Mesendoderm (in vitro differentiated cells): ENCODE measurements at regions not wholly inside any gene's neighbourhood (a gene's known extent, or its start where the extent isn't known, plus 50 kb on each side); places are given as distances from the start of the nearest gene placed in this dataset.

ENCODE experiments used
- DNase-seq: peaks from one replicate; pipeline ENCODE4 v3.0.0; 2013
- H2AK5ac ChIP-seq: 2 replicates; pipeline ENCODE4 v1.6.1; 2013; ENCODE audit warnings: low read length, inconsistent platforms
- H2BK120ac ChIP-seq: 2 replicates; pipeline ENCODE4 v1.6.1; 2013; ENCODE audit warnings: low read depth, mild to moderate bottlenecking, low read length, moderate library complexity, mixed read lengths
- H2BK15ac ChIP-seq: replicated peaks from 2 replicates; pipeline ENCODE4 v1.6.1; 2013; ENCODE audit warnings: low read depth, mild to moderate bottlenecking, moderate library complexity
- H2BK5ac ChIP-seq: 2 replicates; pipeline ENCODE4 v1.6.1; 2013; ENCODE audit warnings: low read length, inconsistent platforms
- H3K18ac ChIP-seq: 2 replicates; pipeline ENCODE4 v1.6.1; 2013; ENCODE audit warnings: mild to moderate bottlenecking, low read length, mixed read lengths
- H3K23ac ChIP-seq: one replicate; pipeline ENCODE4 v1.6.1; 2013; ENCODE audit warnings: low read length
- H3K27ac ChIP-seq: 2 replicates; pipeline ENCODE4 v1.5.1; 2013; ENCODE audit warnings: low read depth, mild to moderate bottlenecking, inconsistent platforms, low read length, moderate library complexity
- H3K27me3 ChIP-seq: 2 replicates; pipeline ENCODE4 v1.6.1; 2013; ENCODE audit warnings: low read length, control low read depth, mild to moderate bottlenecking, inconsistent platforms; ENCODE audit not compliant: insufficient read depth, poor library complexity
- H3K36me3 ChIP-seq: 2 replicates; pipeline ENCODE4 v1.6.1; 2013; ENCODE audit warnings: low read length, inconsistent platforms; ENCODE audit not compliant: control insufficient read depth, insufficient read depth
- H3K4ac ChIP-seq: one replicate; pipeline ENCODE4 v1.6.1; 2013; ENCODE audit warnings: low read depth, mild to moderate bottlenecking, low read length, moderate library complexity
- H3K4me1 ChIP-seq: 2 replicates; pipeline ENCODE4 v1.6.1; 2013; ENCODE audit warnings: low read depth, low read length, inconsistent platforms; ENCODE audit not compliant: control insufficient read depth
- H3K4me2 ChIP-seq: 2 replicates; pipeline ENCODE4 v1.6.1; 2013; ENCODE audit warnings: low read length
- H3K4me3 ChIP-seq: 2 replicates; pipeline ENCODE4 v1.5.1; 2013; ENCODE audit warnings: mild to moderate bottlenecking, low read length
- H3K56ac ChIP-seq: one replicate; pipeline ENCODE4 v1.6.1; 2013; ENCODE audit warnings: low read length
- H3K79me1 ChIP-seq: 2 replicates; pipeline ENCODE4 v1.6.1; 2013; ENCODE audit warnings: low read length, inconsistent platforms
- H3K79me2 ChIP-seq: 2 replicates; pipeline ENCODE4 v1.6.1; 2013; ENCODE audit warnings: mild to moderate bottlenecking, low read length; ENCODE audit not compliant: control insufficient read depth, insufficient read depth
- H3K9ac ChIP-seq: 2 replicates; pipeline ENCODE4 v1.6.1; 2013; ENCODE audit warnings: low read length, inconsistent platforms
- H4K5ac ChIP-seq: one replicate; pipeline ENCODE4 v1.6.1; 2013; ENCODE audit warnings: low read length
- H4K8ac ChIP-seq: one replicate; pipeline ENCODE4 v1.6.1; 2013; ENCODE audit warnings: low read depth, mild to moderate bottlenecking, control low read depth, low read length, moderate library complexity
- WGBS: extraction: QIAGEN DNeasy Blood & Tissue Kit; methylation state at CpG from one replicate; pipeline ENCODE4 v1.1.7; 2013; ENCODE audit warnings: low lambda C conversion rate, missing lambda C conversion rate; ENCODE audit not compliant: insufficient coverage; ENCODE audit errors: extremely low coverage; 5-methylcytosine and 5-hydroxymethylcytosine counted together

DNA sequence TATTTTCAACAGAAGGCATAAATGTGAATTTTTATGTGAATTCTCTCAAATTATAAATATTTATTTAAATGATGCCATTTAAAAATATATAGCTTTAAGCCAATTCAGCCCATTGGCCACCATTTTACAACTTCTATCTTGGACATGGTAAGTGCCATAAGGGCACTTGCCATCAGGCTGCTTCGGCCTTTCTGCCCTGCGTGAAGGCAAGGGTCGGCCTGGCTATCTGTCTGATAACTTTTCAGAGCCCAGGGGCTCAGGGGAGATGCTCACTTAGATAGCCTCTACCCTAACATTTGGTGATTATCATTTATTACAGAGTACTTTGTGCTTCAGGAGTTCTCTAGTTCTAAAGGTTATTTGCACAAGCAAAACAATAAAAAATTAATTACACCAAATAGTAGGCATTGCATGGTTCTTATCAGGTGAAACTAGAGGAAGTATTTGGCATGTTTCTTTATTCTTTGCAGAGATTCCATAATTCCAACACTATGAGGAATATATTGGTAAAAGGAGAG, 62.4 kb upstream of the MBNL1 start:
- Histone ChIP-seq H3K23ac (no peak overlapping the region), H3K27me3 (no peaks in the 10 kb centered on the region), H4K8ac (no peak overlapping the region), H3K4me2 (no peak overlapping the region), H3K27ac (no peak overlapping the region), H3K18ac (no peak overlapping the region), H2AK5ac (no peak overlapping the region), H3K56ac (no peak overlapping the region), H4K5ac (no peak overlapping the region), H3K79me2 (no peaks in the 10 kb centered on the region), H3K79me1 (no peaks in the 10 kb centered on the region), H3K4ac (no peak overlapping the region), H3K4me3 (no peak overlapping the region), H3K9ac (no peak overlapping the region), H2BK5ac (no peak overlapping the region), H3K36me3 (no peaks in the 10 kb centered on the region), H2BK120ac (no peak overlapping the region), H2BK15ac (no peak overlapping the region), H3K4me1 (no peaks in the 10 kb centered on the region)
- DNase-seq, result no peak
- whole genome bisulfite sequencing, result no CpG with 5 or more reads among the region's 3 CpGs

DNA sequence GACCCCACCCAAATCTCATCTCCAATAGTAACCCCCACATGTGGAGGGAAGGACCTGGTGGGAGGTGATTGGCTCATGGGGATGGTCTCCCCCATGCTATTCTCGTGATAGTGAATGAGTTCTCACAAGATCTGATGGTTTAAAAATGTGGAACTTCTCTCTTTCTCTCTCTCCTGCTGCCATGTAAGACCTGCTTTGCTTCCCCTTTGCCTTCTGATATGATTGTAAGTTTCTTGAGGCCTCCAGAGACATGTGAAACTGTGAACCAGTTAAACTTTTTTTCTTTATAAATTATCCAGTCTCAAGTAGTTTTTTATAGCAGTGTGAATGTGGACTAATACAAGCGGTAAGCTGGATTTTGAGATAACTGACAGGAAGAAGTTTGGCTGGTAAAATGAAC, 60.3 kb upstream of the MBNL1 start:
- no peaks in the 10 kb centered on the region for H3K27me3 ChIP-seq
- H3K18ac ChIP-seq, result no peak overlapping the region
- no peak overlapping the region for H3K4me3 ChIP-seq
- H2BK15ac ChIP-seq, result no peak overlapping the region
- no peak overlapping the region for H3K27ac ChIP-seq
- H3K79me1 ChIP-seq, result no peaks in the 10 kb centered on the region
- H4K8ac ChIP-seq, result no peak overlapping the region
- H3K4ac ChIP-seq, result no peak overlapping the region
- no peak overlapping the region for H2AK5ac ChIP-seq
- H3K56ac ChIP-seq, result no peak overlapping the region
- no CpG with 5 or more reads among the region's 2 CpGs for WGBS
- no peak for DNase-seq
- H3K4me1 ChIP-seq, result no peaks in the 10 kb centered on the region
- no peak overlapping the region for H3K9ac ChIP-seq
- no peaks in the 10 kb centered on the region for H3K79me2 ChIP-seq
- H3K4me2 ChIP-seq, result no peak overlapping the region
- H4K5ac ChIP-seq, result no peak overlapping the region
- H3K36me3 ChIP-seq, result no peaks in the 10 kb centered on the region
- H2BK5ac ChIP-seq, result no peak overlapping the region
- no peak overlapping the region for H3K23ac ChIP-seq
- H2BK120ac ChIP-seq, result no peak overlapping the region

DNA sequence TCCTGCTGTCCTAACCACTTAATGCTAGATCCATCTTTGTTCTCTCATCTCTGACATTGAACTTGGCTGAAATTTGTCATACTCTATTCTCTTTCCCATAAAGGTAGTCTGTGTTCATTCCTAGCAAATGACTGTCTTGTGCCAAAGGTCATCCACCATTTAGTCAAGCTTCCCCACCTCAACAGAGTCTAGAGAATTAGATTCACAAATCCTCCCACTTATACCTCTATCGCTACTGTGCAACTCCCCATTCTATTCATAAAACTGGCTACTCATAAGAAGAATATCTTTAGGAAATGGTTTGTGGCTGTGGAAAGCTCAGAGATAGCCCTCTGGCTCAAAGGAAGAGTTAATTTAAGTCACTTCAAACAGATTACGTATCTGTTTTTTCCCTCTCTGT, 59.7 kb upstream of the MBNL1 start:
- H3K4me1 ChIP-seq, result no peaks in the 10 kb centered on the region
- no peaks in the 10 kb centered on the region for H3K79me2 ChIP-seq
- no peak overlapping the region for H3K18ac ChIP-seq
- H3K4me3 ChIP-seq, result no peak overlapping the region
- no peak overlapping the region for H2BK120ac ChIP-seq
- no peak overlapping the region for H3K23ac ChIP-seq
- H3K79me1 ChIP-seq, result no peaks in the 10 kb centered on the region
- H3K9ac ChIP-seq, result no peak overlapping the region
- H3K27me3 ChIP-seq, result no peaks in the 10 kb centered on the region
- no peak overlapping the region for H3K4me2 ChIP-seq
- WGBS, result no CpG with 5 or more reads among the region's 2 CpGs
- no peak overlapping the region for H4K8ac ChIP-seq
- no peak overlapping the region for H2AK5ac ChIP-seq
- H3K27ac ChIP-seq, result no peak overlapping the region
- no peak overlapping the region for H3K4ac ChIP-seq
- DNase-seq, result no peak
- no peak overlapping the region for H2BK15ac ChIP-seq
- no peak overlapping the region for H2BK5ac ChIP-seq
- H3K56ac ChIP-seq, result no peak overlapping the region
- no peak overlapping the region for H4K5ac ChIP-seq
- no peaks in the 10 kb centered on the region for H3K36me3 ChIP-seq

DNA sequence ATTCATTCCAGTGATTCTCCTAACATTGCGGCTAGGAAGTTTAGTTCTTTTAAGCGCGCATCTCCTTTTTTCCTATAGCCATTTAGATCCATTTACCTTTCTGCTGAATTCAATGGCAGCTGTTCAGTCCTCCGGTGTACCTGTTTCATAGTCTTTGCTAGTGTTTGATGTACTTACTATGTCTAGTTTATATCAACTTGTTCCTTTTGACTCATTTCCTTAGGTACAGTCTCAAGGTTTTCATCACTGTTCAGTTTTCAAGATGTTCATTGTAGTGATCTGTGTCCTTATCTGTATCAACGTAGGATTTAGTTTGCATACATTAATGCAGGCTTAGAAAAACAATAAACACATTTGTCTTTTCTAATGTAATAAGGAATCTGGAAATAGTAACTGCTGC, 59.0 kb upstream of the MBNL1 start:
- H3K4me2 ChIP-seq, result no peak overlapping the region
- no peaks in the 10 kb centered on the region for H3K79me1 ChIP-seq
- H3K56ac ChIP-seq, result no peak overlapping the region
- no peaks in the 10 kb centered on the region for H3K36me3 ChIP-seq
- no peak overlapping the region for H2BK15ac ChIP-seq
- H3K18ac ChIP-seq, result no peak overlapping the region
- no peak overlapping the region for H3K4me3 ChIP-seq
- no peaks in the 10 kb centered on the region for H3K4me1 ChIP-seq
- no peak overlapping the region for H3K23ac ChIP-seq
- no peak overlapping the region for H4K8ac ChIP-seq
- DNase-seq, result no peak
- H2BK120ac ChIP-seq, result no peak overlapping the region
- H3K9ac ChIP-seq, result no peak overlapping the region
- H4K5ac ChIP-seq, result no peak overlapping the region
- no peaks in the 10 kb centered on the region for H3K79me2 ChIP-seq
- no peak overlapping the region for H3K4ac ChIP-seq
- WGBS, result no CpG with 5 or more reads among the region's 5 CpGs
- H3K27me3 ChIP-seq, result no peaks in the 10 kb centered on the region
- no peak overlapping the region for H3K27ac ChIP-seq
- no peak overlapping the region for H2AK5ac ChIP-seq
- no peak overlapping the region for H2BK5ac ChIP-seq

DNA sequence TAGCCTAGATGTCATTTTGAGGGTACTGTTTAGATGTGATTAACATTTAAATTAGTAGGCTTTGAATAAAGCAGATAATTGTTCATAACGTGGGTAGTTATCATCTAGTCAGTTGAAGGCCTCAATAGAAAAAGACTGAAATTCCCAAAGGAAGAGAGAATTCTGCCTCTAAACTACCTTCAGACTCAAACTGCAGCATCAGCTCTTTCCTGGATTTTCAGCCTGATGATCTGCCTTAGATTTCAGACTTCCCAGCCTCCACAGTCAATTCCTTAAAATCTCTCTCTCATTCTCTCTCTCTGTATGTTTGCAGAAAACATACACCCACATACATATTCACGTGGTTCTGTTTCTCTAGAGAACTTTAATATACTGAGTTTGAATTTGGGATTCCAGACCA, 58.0 kb upstream of the MBNL1 start:
- no peak overlapping the region for H3K56ac ChIP-seq
- H2BK15ac ChIP-seq, result no peak overlapping the region
- H4K5ac ChIP-seq, result no peak overlapping the region
- no peaks in the 10 kb centered on the region for H3K36me3 ChIP-seq
- H2AK5ac ChIP-seq, result no peak overlapping the region
- H3K27me3 ChIP-seq, result no peaks in the 10 kb centered on the region
- no peak overlapping the region for H3K4me3 ChIP-seq
- H2BK5ac ChIP-seq, result no peak overlapping the region
- H3K4me2 ChIP-seq, result no peak overlapping the region
- H2BK120ac ChIP-seq, result no peak overlapping the region
- no peaks in the 10 kb centered on the region for H3K79me2 ChIP-seq
- no peak for DNase-seq
- H3K4ac ChIP-seq, result no peak overlapping the region
- H4K8ac ChIP-seq, result no peak overlapping the region
- H3K27ac ChIP-seq, result no peak overlapping the region
- no peaks in the 10 kb centered on the region for H3K4me1 ChIP-seq
- no peak overlapping the region for H3K23ac ChIP-seq
- H3K18ac ChIP-seq, result no peak overlapping the region
- H3K79me1 ChIP-seq, result no peaks in the 10 kb centered on the region
- no peak overlapping the region for H3K9ac ChIP-seq
- no CpG with 5 or more reads among the region's 2 CpGs for WGBS

DNA sequence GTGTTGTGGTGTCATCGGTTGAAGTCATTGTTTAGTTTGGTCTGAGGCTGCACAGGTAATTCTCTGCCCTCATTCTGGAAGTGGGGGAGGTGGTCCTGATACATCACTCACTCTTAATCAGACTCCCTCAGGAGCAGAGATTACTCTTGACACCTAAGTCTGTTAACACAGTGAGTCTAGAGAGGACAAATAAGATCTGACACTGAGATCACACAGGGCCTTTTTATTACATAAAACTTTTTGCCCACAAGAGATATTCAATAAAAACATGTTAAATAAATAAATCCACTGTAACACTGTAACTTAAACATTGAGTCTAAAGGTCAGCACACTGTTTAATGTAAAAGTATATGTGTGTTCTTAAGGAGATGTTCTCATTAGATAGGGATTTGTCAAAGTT, 57.1 kb upstream of the MBNL1 start:
- no peak overlapping the region for H3K4me3 ChIP-seq
- H3K23ac ChIP-seq, result no peak overlapping the region
- no peak overlapping the region for H2BK15ac ChIP-seq
- no peaks in the 10 kb centered on the region for H3K27me3 ChIP-seq
- H3K9ac ChIP-seq, result no peak overlapping the region
- no peak overlapping the region for H2BK5ac ChIP-seq
- no peaks in the 10 kb centered on the region for H3K79me2 ChIP-seq
- no peak overlapping the region for H3K4ac ChIP-seq
- no peak overlapping the region for H3K4me2 ChIP-seq
- H3K56ac ChIP-seq, result no peak overlapping the region
- no peaks in the 10 kb centered on the region for H3K79me1 ChIP-seq
- H4K5ac ChIP-seq, result no peak overlapping the region
- H3K4me1 ChIP-seq, result no peaks in the 10 kb centered on the region
- H4K8ac ChIP-seq, result no peak overlapping the region
- H3K18ac ChIP-seq, result no peak overlapping the region
- H2BK120ac ChIP-seq, result no peak overlapping the region
- DNase-seq, result peak; percentile 58
- no peak overlapping the region for H2AK5ac ChIP-seq
- H3K27ac ChIP-seq, result no peak overlapping the region
- WGBS, result no CpG with 5 or more reads among the region's 1 CpG
- H3K36me3 ChIP-seq, result no peaks in the 10 kb centered on the region
